Activated CD4-positive, alpha-beta T cell treated with anti-CD3 and anti-CD28 coated beads, Interleukin-2, amount 50 U/mL, for 1 hour (primary cell): ENCODE measurements at regions not wholly inside any gene's neighbourhood (a gene's known extent, or its start where the extent isn't known, plus 50 kb on each side); places are given as distances from the start of the nearest gene placed in this dataset.
"Not testable (repeated sequence)": the region's sequence is repeated elsewhere in the genome, so short reads cannot be mapped to it uniquely, and the experiment has no call there.

Source experiments
- DNase-seq: peaks from one replicate; pipeline ENCODE4 v3.0.0-alpha.2; 2020

DNA sequence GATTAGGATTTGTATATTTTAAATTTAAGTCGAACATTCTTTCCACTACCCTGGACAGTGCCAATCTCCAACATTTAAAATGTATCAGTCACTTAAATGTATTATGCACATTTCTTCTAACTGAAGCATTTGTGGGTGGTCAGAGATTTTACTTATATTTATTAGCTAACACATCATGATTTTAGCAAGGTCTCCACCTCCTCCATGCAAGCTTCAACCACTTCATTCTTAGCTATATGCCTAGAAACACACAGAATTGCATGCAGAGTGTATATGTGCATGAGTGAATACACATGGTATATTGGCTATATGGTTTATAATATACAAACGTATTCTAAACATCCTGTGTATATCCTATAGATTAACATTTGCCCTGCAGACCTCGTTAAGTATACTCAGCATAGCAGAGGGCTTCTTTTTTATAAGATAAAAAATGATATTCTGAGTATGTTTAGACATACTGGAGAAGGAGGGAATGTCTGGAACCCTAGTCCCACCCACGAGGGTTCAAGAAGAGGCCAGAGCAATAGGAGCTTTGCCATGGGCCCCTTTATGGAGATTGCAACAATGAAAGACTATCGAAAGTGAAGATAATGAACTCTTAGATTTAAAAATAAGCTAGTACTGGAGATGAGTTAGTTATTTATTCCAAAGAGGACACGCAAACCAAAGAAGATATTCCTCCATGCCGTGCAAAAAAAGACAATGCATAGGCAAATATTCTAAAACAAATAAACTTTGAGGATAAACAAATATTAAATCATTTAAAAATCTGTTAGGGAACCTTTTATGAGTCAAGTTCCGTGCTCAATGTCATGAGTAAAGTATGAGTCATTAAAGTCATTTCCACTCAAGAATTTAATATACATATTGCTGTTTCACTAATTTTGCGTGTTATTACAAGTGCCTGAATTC is 480.4 kb downstream of the SIPA1L2 start:
- DNase-seq: no peak

DNA sequence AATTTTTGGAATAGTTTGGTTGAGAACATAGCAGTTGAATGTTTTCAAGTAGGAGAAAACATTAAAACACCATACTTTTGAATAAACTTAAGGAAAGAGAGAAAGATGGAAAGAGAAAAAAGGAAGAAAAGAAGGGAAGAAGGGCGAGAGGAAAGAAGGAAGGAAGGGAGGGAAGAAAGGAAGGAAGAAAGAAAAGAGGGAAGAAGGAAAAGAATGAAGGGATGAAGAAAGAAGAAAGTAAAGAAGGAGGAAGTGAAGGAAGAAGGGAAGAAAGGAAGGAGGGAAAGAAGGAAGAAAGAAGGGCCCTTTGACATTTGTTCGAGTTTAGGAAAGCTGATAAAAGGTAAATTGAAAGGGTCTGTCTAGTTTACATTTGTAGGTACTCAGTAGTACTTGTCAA is 482.7 kb downstream of the SIPA1L2 start:
- no peak for DNase-seq

GRCh38 chr1:232146514-232146913 is 483.4 kb downstream of the SIPA1L2 start:
- no peak for DNase-seq

DNA sequence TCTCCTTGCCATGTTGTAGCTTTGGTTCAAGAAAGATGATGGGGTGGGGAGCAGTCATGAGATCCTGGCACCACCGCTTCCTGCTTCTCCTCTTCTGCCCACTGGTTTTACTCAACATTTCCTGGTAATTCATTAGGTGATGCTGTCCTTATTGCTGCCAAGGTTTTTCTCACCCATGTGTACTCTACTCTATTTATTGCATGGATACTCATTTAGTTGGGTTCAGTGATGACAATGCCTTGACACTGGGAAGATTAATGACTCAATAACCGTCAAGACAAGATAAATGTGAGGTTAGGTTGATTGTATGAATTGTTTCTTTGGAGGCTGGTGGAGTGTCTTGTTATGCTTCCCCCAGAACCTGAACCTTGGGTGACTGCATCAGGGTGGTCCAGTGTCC is 484.2 kb downstream of the SIPA1L2 start:
- DNase-seq: no peak

GRCh38 chr1:232144696-232145230 is 485.2 kb downstream of the SIPA1L2 start:
- DNase-seq: no peak

GRCh38 chr1:232143315-232143886 is 486.5 kb downstream of the SIPA1L2 start:
- no peak for DNase-seq

GRCh38 chr1:232142403-232143314 is 487.3 kb downstream of the SIPA1L2 start:
- DNase-seq: no peak

DNA sequence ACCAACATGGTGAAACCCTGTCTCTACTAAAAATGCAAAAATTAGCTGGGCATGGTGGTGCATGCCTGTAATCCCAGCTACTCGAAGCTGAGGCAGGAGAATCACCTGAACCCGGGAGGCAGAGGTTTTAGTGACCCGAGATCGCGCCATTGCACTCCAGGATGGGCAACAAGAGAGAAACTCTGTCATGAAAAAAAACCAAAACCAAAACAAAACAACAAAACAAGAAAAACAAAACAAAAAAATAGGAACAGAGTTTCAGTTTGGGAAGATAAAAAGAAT is 488.8 kb downstream of the SIPA1L2 start:
- DNase-seq: not testable (repeated sequence)

DNA sequence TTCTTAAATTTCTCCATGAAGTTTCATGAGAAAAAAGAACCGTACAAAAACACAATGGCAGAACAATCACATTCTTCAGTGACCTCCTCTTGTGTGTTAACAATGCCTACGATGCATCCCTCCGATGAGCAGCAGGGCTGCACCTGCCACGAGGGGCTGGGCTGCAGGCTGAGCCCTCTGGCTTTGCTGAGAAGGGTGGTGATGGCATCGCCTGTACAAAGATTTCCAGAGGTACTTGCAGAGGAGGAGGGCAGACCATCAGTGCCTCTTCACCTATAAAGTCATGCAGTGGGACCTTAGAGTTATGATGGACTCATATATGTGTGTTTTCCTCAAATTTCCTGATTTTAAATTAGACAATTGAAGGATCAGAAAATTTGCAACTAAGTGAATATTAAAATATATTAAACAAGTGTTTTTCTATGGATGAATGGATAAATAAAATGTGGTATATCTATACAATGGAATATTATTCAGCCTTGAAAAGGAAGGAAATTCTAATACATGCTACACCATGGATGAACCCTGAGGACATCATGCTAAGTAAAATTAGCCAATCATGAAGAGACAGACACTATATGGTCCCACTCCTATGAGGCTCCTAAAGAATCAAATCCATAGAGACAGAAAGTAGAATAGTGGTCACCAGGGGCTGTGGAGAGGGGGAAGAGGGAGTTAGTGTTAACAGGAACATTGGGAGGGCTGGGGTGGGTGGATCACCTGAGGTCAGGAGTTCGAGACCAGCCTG is 489.3 kb downstream of the SIPA1L2 start:
- DNase-seq: no peak

GRCh38 chr1:232139444-232139843 is 490.5 kb downstream of the SIPA1L2 start:
- DNase-seq: no peak

- no peak for DNase-seq
Measured at GRCh38 chr1:232138044-232138443, 491.9 kb downstream of the SIPA1L2 start.

- DNase-seq: no peak
Measured at GRCh38 chr1:232137066-232137465, 492.9 kb downstream of the SIPA1L2 start.

DNA sequence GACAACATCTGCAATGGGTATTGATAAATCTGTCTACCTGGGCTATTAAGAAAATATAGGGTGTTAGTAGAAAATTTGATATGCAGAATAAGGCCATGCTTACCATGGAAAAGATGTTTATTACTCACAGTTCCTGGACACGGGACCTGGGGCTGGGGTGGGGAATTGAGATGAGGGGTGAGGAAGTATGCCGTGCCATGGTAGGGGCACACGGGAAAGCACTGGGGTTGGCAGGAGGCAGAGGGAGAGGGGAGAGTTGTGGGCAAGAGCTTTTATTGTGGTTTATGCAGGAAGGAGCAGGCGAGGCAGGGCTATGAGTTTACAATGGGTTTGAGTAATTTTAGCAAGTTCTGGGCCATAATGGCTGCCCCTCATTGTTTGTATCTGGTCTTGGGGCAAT is 493.8 kb downstream of the SIPA1L2 start:
- DNase-seq: no peak

DNA sequence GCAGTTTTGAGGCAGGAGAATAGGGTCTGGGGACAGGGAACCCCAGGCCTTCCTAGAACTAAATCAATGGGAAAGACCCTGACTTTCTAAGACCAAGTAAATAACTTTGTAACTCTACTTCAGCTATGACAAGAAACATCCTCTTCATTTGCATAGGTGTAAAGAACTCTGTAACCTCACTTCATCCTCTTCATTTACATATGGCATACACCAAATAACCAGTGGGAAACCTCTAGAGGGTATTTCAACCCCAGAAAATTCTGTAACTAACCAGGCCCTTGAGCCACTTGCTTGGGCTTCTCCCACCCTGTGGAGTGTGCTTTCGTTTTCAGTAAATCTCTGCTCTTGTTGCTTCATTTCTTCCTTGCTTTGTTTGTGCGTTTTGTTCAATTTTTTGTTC is 495.6 kb downstream of the SIPA1L2 start:
- no peak for DNase-seq

DNA sequence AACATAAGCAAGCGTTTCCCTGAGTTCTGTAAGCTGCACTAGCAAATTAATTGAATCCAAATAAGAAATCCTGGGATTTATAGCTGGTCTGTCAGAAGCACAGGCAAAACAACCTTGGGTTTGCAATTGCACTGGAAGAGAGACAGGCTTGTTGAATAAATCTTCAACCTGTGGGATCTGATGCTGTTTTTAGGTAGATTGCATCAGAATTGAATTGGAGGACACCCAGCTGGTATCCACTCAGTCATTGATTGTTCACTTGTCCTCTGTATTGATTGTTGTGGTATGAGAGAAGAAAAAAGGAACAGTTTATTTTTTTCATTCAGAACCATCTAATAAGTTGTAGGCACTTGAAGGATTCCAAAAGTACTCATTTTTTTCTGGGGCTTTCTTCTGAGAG is 497.4 kb downstream of the SIPA1L2 start:
- DNase-seq: no peak

DNA sequence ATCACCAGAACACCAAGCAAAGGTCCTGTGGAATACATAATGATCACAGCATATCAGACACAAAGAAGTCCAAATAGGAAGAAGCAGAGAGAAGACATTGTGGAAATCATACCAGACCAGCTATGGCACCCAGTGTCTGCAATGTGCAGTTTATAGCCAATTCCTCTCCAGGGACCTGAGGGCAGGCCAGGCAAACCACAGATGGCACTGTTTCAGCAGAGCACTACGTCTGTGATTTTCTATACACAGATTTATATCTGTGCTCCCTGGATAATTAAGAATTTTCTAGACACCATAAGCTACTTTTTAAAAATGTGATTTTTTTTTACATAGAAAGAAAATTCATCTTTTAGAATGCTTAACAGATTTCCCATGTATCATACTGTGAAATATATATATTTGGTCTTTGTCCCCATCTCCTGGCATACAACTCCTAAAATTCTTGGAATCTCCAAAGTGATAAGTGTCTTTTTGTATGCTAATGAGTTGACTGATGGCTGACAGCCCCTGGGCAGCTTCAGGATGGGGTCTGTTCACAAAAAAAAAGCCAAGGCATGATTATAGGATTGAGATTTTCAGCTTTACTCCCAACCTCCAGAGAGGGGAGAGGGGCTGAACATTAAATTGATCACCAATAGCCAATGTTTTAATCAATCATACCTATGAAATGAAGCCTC is 498.1 kb downstream of the SIPA1L2 start:
- no peak for DNase-seq

- no peak for DNase-seq
Measured at GRCh38 chr1:232130815-232131480, 499.0 kb downstream of the SIPA1L2 start.

- DNase-seq: no peak
Measured at GRCh38 chr1:232127190-232127589, 500.6 kb downstream of the DISC1 start.

DNA sequence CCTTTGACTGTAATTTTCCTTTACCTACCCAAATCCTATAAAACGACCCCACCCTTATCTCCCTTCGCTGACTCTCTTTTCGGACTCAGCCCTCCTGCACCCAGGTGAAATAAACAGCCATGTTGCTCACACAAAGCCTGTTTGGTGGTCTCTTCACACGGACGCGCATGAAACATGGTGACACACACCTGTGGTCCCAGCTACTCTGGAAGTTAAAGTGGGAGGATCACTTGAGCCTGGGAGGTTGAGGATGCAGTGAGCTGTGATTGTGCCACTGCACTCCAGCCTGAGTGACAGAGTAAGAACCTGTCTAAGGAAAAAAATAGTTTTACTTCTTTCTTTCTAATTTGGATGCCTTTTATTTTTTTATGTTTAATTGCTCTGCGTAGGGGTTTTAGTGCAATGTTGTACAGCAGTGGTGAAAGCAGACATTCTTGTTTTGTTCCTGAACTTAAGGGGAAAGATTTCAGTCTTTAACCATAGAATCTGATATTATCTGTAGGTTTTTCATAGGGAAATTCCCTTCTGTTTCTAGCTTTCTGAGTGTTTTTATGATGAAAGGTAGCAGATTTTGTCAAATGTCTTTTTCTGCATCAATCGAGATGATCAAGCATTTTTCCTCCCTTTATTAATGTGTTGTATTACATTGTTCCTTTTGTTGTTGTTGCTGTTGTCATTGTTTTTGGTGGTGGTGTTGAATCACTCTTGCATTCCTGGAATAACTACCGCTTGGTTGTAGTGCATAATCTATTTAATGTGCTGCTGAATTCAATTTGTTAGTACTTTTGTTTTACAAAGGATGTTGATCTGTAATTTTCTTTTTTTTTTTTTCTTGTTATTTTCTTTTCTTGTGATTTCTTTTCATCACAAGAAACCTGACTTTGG is 497.4 kb downstream of the DISC1 start:
- no peak for DNase-seq

DNA sequence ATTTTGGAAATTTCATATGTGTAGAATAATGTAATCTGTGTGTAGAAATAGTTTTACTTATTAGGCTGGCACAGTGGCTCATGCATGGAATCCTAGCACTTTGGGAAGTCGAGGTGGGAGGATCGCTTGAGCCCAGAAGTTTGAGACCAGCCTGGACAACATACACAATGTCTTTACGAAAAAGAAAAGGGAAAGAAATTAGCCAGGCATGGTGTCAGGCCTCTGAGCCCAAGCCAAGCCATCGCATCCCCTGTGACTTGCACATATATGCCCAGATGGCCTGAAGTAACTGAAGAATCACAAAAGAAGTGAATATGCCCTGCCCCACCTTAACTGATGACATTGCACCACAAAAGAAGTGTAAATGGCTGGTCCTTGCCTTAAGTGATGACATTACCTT is 491.3 kb downstream of the DISC1 start:
- DNase-seq: not testable (repeated sequence)
